ENCODE measurements at regions not wholly inside any gene's neighbourhood (a gene's known extent, or its start where the extent isn't known, plus 50 kb on each side); places are given as distances from the start of the nearest gene placed in this dataset.

DNA sequence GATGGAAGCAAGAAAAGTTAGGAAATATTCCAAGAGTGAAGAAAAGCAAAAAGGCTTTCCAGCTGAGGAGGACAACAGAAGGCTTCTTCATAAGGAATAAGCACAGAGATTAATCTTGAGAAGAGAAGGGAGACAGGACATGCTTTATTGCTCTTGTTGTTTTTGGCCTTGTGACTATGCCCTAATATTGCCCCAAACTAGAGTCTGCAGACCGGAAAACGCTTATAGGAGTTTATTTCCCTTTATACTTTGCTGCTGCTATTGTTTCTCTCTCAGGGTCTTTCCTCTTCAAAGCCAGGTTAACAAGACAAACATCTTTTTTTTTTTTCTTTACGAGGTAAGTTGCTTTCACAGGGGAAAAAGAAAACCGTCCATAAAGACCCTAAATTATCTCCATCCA lies 991.4 kb downstream of the ADGRL2 start:
- H3K27me3 Mint-ChIP-seq (ENCODE audit: low read depth): no peaks in the 10 kb centered on the region
- peaks cover 22% of the 10 kb centered on the region for H3K4me1 Mint-ChIP-seq
- peaks cover 19% of the 10 kb centered on the region for H3K36me3 Mint-ChIP-seq
- CTCF ChIA-PET: interaction anchor here (0.6 to 2.0 kb wide), 3 partner anchors 13 to 781 kb away, joined by 3 to 7 read pairs (median 3); no protein-coding TSS in a partner anchor
- peaks cover 20% of the 10 kb centered on the region for H3K9me3 Mint-ChIP-seq
- no peak overlapping the region for H3K4me3 Mint-ChIP-seq
- POLR2A ChIA-PET: no interaction called here
- no peak for DNase-seq (ENCODE audit: low spot score)
- H3K27ac Mint-ChIP-seq: peak overlapping the region; percentile 8
- TF ChIP-seq, protein P1, sequence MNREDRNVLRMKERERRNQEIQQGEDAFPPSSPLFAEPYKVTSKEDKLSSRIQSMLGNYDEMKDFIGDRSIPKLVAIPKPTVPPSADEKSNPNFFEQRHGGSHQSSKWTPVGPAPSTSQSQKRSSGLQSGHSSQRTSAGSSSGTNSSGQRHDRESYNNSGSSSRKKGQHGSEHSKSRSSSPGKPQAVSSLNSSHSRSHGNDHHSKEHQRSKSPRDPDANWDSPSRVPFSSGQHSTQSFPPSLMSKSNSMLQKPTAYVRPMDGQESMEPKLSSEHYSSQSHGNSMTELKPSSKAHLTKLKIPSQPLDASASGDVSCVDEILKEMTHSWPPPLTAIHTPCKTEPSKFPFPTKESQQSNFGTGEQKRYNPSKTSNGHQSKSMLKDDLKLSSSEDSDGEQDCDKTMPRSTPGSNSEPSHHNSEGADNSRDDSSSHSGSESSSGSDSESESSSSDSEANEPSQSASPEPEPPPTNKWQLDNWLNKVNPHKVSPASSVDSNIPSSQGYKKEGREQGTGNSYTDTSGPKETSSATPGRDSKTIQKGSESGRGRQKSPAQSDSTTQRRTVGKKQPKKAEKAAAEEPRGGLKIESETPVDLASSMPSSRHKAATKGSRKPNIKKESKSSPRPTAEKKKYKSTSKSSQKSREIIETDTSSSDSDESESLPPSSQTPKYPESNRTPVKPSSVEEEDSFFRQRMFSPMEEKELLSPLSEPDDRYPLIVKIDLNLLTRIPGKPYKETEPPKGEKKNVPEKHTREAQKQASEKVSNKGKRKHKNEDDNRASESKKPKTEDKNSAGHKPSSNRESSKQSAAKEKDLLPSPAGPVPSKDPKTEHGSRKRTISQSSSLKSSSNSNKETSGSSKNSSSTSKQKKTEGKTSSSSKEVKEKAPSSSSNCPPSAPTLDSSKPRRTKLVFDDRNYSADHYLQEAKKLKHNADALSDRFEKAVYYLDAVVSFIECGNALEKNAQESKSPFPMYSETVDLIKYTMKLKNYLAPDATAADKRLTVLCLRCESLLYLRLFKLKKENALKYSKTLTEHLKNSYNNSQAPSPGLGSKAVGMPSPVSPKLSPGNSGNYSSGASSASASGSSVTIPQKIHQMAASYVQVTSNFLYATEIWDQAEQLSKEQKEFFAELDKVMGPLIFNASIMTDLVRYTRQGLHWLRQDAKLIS (CRISPR knock-in tag; IDR thresholded peaks at IDR 0.05; ENCODE audit: borderline replicate concordance): no peak
- TF ChIP-seq, protein P2, sequence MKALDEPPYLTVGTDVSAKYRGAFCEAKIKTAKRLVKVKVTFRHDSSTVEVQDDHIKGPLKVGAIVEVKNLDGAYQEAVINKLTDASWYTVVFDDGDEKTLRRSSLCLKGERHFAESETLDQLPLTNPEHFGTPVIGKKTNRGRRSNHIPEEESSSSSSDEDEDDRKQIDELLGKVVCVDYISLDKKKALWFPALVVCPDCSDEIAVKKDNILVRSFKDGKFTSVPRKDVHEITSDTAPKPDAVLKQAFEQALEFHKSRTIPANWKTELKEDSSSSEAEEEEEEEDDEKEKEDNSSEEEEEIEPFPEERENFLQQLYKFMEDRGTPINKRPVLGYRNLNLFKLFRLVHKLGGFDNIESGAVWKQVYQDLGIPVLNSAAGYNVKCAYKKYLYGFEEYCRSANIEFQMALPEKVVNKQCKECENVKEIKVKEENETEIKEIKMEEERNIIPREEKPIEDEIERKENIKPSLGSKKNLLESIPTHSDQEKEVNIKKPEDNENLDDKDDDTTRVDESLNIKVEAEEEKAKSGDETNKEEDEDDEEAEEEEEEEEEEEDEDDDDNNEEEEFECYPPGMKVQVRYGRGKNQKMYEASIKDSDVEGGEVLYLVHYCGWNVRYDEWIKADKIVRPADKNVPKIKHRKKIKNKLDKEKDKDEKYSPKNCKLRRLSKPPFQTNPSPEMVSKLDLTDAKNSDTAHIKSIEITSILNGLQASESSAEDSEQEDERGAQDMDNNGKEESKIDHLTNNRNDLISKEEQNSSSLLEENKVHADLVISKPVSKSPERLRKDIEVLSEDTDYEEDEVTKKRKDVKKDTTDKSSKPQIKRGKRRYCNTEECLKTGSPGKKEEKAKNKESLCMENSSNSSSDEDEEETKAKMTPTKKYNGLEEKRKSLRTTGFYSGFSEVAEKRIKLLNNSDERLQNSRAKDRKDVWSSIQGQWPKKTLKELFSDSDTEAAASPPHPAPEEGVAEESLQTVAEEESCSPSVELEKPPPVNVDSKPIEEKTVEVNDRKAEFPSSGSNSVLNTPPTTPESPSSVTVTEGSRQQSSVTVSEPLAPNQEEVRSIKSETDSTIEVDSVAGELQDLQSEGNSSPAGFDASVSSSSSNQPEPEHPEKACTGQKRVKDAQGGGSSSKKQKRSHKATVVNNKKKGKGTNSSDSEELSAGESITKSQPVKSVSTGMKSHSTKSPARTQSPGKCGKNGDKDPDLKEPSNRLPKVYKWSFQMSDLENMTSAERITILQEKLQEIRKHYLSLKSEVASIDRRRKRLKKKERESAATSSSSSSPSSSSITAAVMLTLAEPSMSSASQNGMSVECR (CRISPR knock-in tag; IDR thresholded peaks at IDR 0.05; ENCODE audit: borderline replicate concordance): no peak
- TF ChIP-seq RELA (CRISPR knock-in tag; IDR thresholded peaks at IDR 0.05; ENCODE audit: borderline replicate concordance): no peak
- TF ChIP-seq FOXJ3 (CRISPR knock-in tag; IDR thresholded peaks at IDR 0.05; ENCODE audit: borderline replicate concordance): no peak
- no peak for TF ChIP-seq TP53 (CRISPR knock-in tag; IDR thresholded peaks at IDR 0.05)
- TF ChIP-seq, protein P3, sequence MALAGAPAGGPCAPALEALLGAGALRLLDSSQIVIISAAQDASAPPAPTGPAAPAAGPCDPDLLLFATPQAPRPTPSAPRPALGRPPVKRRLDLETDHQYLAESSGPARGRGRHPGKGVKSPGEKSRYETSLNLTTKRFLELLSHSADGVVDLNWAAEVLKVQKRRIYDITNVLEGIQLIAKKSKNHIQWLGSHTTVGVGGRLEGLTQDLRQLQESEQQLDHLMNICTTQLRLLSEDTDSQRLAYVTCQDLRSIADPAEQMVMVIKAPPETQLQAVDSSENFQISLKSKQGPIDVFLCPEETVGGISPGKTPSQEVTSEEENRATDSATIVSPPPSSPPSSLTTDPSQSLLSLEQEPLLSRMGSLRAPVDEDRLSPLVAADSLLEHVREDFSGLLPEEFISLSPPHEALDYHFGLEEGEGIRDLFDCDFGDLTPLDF (CRISPR knock-in tag; IDR thresholded peaks at IDR 0.05): no peak
- no peak for ATAC-seq

DNA sequence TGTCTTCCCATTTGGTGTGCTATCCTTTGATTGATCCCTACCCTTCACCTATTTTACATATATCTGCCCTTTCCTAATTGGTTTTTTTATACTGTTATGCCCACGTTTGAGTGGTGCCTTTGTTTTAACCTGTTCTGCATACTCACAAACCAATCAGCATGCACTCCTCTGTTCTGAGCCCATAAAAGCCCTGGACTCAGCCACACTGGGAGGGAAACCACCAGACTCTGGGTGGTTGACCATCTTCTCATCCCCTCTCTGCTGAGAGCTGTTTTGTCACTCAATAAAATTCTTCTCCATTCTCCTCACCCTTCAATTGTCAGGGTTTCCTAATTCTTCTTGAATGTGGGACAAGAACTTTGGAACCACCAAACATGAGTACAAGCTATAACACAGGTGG lies 989.8 kb downstream of the ADGRL2 start:
- CTCF ChIA-PET: no interaction called here

DNA sequence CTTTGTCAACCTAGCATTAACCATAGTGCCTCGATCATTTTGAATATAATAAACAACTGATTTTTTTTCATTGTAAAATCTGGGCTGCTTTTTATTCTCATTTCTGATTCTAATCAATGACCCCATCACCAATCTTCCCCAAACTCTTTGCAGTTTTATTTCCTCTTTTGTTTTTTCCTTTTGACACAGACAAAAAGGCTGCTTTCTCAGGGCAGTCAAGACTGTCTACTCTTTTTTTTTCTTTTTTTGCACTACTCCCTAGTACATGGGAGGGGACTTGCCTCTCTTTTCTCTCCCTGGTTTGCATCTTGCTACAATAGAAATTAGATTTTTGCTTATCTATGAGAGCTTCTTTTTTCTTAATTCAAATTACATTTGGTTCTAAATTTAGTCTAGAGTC lies 987.9 kb downstream of the ADGRL2 start:
- peaks cover 23% of the 10 kb centered on the region for H3K9me3 Mint-ChIP-seq
- H3K36me3 Mint-ChIP-seq: peaks cover 19% of the 10 kb centered on the region
- no peak overlapping the region for H3K4me3 Mint-ChIP-seq
- no peak overlapping the region for H3K27ac Mint-ChIP-seq
- POLR2A ChIA-PET: no interaction called here
- ATAC-seq (no peak), DNase-seq (ENCODE audit: low spot score) (no peak)
- peaks cover 17% of the 10 kb centered on the region for H3K4me1 Mint-ChIP-seq
- CTCF ChIA-PET: interaction anchor here (1.3 kb wide), 1 partner anchor 10 kb away, joined by 5 read pairs; no protein-coding TSS in a partner anchor
- H3K27me3 Mint-ChIP-seq (ENCODE audit: low read depth): no peaks in the 10 kb centered on the region
- TF ChIP-seq, protein P4, sequence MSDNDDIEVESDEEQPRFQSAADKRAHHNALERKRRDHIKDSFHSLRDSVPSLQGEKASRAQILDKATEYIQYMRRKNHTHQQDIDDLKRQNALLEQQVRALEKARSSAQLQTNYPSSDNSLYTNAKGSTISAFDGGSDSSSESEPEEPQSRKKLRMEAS (CRISPR knock-in tag; IDR thresholded peaks at IDR 0.05): no peak
- no peak for TF ChIP-seq NR3C1 (CRISPR knock-in tag; conservative IDR thresholded peaks at IDR 0.05; ENCODE audit: low read depth)
- TF ChIP-seq ZNF219 (CRISPR knock-in tag; IDR thresholded peaks at IDR 0.05; ENCODE audit: borderline replicate concordance): no peak
- no peak for TF ChIP-seq MYBL2 (CRISPR knock-in tag; IDR thresholded peaks at IDR 0.05)
- TF ChIP-seq, protein P5, sequence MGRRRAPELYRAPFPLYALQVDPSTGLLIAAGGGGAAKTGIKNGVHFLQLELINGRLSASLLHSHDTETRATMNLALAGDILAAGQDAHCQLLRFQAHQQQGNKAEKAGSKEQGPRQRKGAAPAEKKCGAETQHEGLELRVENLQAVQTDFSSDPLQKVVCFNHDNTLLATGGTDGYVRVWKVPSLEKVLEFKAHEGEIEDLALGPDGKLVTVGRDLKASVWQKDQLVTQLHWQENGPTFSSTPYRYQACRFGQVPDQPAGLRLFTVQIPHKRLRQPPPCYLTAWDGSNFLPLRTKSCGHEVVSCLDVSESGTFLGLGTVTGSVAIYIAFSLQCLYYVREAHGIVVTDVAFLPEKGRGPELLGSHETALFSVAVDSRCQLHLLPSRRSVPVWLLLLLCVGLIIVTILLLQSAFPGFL (CRISPR knock-in tag; IDR thresholded peaks at IDR 0.05; ENCODE audit: borderline replicate concordance): no peak
- TF ChIP-seq, protein P6, sequence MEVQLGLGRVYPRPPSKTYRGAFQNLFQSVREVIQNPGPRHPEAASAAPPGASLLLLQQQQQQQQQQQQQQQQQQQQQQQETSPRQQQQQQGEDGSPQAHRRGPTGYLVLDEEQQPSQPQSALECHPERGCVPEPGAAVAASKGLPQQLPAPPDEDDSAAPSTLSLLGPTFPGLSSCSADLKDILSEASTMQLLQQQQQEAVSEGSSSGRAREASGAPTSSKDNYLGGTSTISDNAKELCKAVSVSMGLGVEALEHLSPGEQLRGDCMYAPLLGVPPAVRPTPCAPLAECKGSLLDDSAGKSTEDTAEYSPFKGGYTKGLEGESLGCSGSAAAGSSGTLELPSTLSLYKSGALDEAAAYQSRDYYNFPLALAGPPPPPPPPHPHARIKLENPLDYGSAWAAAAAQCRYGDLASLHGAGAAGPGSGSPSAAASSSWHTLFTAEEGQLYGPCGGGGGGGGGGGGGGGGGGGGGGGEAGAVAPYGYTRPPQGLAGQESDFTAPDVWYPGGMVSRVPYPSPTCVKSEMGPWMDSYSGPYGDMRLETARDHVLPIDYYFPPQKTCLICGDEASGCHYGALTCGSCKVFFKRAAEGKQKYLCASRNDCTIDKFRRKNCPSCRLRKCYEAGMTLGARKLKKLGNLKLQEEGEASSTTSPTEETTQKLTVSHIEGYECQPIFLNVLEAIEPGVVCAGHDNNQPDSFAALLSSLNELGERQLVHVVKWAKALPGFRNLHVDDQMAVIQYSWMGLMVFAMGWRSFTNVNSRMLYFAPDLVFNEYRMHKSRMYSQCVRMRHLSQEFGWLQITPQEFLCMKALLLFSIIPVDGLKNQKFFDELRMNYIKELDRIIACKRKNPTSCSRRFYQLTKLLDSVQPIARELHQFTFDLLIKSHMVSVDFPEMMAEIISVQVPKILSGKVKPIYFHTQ (CRISPR knock-in tag; IDR thresholded peaks at IDR 0.05): no peak
- TF ChIP-seq, protein P7, sequence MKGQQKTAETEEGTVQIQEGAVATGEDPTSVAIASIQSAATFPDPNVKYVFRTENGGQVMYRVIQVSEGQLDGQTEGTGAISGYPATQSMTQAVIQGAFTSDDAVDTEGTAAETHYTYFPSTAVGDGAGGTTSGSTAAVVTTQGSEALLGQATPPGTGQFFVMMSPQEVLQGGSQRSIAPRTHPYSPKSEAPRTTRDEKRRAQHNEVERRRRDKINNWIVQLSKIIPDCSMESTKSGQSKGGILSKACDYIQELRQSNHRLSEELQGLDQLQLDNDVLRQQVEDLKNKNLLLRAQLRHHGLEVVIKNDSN (CRISPR knock-in tag; IDR thresholded peaks at IDR 0.05): no peak

More for the DNA sequence above, 989.8 kb downstream of the ADGRL2 start:
- Mint-ChIP-seq H3K9me3 (peaks cover 20% of the 10 kb centered on the region), H3K4me3 (no peak overlapping the region), H3K4me1 (peaks cover 21% of the 10 kb centered on the region), H3K27ac (no peak overlapping the region), H3K27me3 (ENCODE audit: low read depth) (no peaks in the 10 kb centered on the region), H3K36me3 (peaks cover 19% of the 10 kb centered on the region)
- DNase-seq (ENCODE audit: low spot score): no peak
- ATAC-seq: no peak
- TF ChIP-seq ZNF416 (CRISPR knock-in tag; IDR thresholded peaks at IDR 0.05) (no peak), ETV6 (CRISPR knock-in tag; IDR thresholded peaks at IDR 0.05) (no peak), CBFB (CRISPR knock-in tag; IDR thresholded peaks at IDR 0.05; ENCODE audit: low read depth) (no peak), SOX15 (CRISPR knock-in tag; IDR thresholded peaks at IDR 0.05) (no peak)
- TF ChIP-seq, protein P8, sequence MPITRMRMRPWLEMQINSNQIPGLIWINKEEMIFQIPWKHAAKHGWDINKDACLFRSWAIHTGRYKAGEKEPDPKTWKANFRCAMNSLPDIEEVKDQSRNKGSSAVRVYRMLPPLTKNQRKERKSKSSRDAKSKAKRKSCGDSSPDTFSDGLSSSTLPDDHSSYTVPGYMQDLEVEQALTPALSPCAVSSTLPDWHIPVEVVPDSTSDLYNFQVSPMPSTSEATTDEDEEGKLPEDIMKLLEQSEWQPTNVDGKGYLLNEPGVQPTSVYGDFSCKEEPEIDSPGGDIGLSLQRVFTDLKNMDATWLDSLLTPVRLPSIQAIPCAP (CRISPR knock-in tag; IDR thresholded peaks at IDR 0.05): no peak
- POLR2A ChIA-PET: no interaction called here
